PC-9 (cell line): ENCODE measurements at regions not wholly inside any gene's neighbourhood (a gene's known extent, or its start where the extent isn't known, plus 50 kb on each side); places are given as distances from the start of the nearest gene placed in this dataset.

Experiments used
- BruUV-seq: library from RNA; stranded (reverse); fragments of 400-500 nt; replicated peaks from 2 replicates; lab custom pipeline; 2021; lab: Mats Ljungman, UMichigan
- CTCF ChIA-PET: fragments of 300-600 bp; sonication (Branson Sonifier 250); formaldehyde crosslinking; loops from one replicate; lab custom pipeline; 2022; ENCODE audit warnings: antibody characterized with exemption; lab: Charles Lee
- POLR2A ChIA-PET: fragments of 300-600 bp; sonication (Branson Sonifier 250); formaldehyde crosslinking; loops from one replicate; lab custom pipeline; 2022; ENCODE audit warnings: antibody characterized with exemption; ENCODE audit not compliant: unreplicated experiment; lab: Charles Lee
- DNase-seq, 2 experiments: peaks; one replicate each; pipeline versions ENCODE4 v3.0.0 to v3.0.0-alpha.2; 2015 to 2022; ENCODE audit warnings: mixed read lengths in 1 of 2
- H2AFZ ChIP-seq: fragments of 200-600 bp; sonication (generic); 2 replicates; pipeline ENCODE4 v1.8.1; 2017; ENCODE audit warnings: antibody characterized with exemption
- H3F3A ChIP-seq: fragments of 200-600 bp; sonication (generic); 2 replicates; pipeline ENCODE4 v1.8.1; 2017; ENCODE audit warnings: antibody characterized with exemption, mild to moderate bottlenecking, low read depth; ENCODE audit not compliant: insufficient read depth
- H3K27ac ChIP-seq: fragments of 200-600 bp; sonication (generic); 2 replicates; pipeline ENCODE4 v1.6.1; 2016; ENCODE audit warnings: mixed run types
- H3K27me3 ChIP-seq: fragments of 200-600 bp; sonication (generic); 2 replicates; pipeline ENCODE4 v1.6.1; 2016; ENCODE audit warnings: low read depth, mixed run types; ENCODE audit not compliant: insufficient read depth
- H3K36me3 ChIP-seq: fragments of 200-600 bp; sonication (generic); 2 replicates; pipeline ENCODE4 v1.6.1; 2016; ENCODE audit warnings: low read depth, mixed run types
- H3K4me1 ChIP-seq: fragments of 200-600 bp; sonication (generic); replicated peaks from 2 replicates; pipeline ENCODE4 v1.6.1; 2016; ENCODE audit warnings: mixed run types; ENCODE audit not compliant: insufficient read depth
- H3K4me2 ChIP-seq: fragments of 200-600 bp; sonication (generic); 2 replicates; pipeline ENCODE4 v1.6.1; 2017; ENCODE audit warnings: mixed run types
- H3K4me3 ChIP-seq: fragments of 200-600 bp; sonication (generic); 2 replicates; pipeline ENCODE4 v1.6.1; 2016; ENCODE audit warnings: mixed run types
- H3K79me2 ChIP-seq: fragments of 200-600 bp; sonication (generic); 2 replicates; pipeline ENCODE4 v1.6.1; 2017; ENCODE audit warnings: low read depth, mixed run types
- H3K9me2 ChIP-seq: fragments of 200-600 bp; sonication (generic); 2 replicates; pipeline ENCODE4 v1.8.1; 2017; ENCODE audit warnings: mild to moderate bottlenecking; ENCODE audit not compliant: insufficient read depth
- H3K9me3 ChIP-seq: fragments of 200-600 bp; sonication (generic); 2 replicates; pipeline ENCODE4 v1.8.1; 2016; ENCODE audit warnings: low read depth; ENCODE audit not compliant: insufficient read depth
- H4K20me1 ChIP-seq: fragments of 200-600 bp; sonication (generic); 2 replicates; pipeline ENCODE4 v1.8.1; 2017; ENCODE audit not compliant: insufficient read depth
- CTCF ChIP-seq: fragments of 200-600 bp; sonication (generic); conservative IDR thresholded peaks from 2 replicates; pipeline ENCODE4 v1.6.1; 2017; ENCODE audit warnings: mixed run types, antibody characterized with exemption, mild to moderate bottlenecking, moderate library complexity
- EZH2 ChIP-seq: fragments of 200-600 bp; sonication (generic); IDR thresholded peaks from 2 replicates; pipeline ENCODE4 v1.8.0; 2017; ENCODE audit warnings: antibody characterized with exemption, low read depth
- intact Hi-C: fragments of 100-400 bp; cut with micrococcal nuclease; formaldehyde crosslinking; loops from one replicate; pipeline ENCODE4 v1.10.0; 2022; ENCODE audit not compliant: unreplicated experiment

- Histone ChIP-seq H3K36me3 (no peaks in the 10 kb centered on the region), H3K27me3 (no peaks in the 10 kb centered on the region), H3K27ac (no peak overlapping the region), H3K9me3 (no peaks in the 10 kb centered on the region), H3K4me3 (no peak overlapping the region), H3K4me1 (no peaks in the 10 kb centered on the region), H3K79me2 (no peaks in the 10 kb centered on the region), H2AFZ (no peak overlapping the region), H3K4me2 (no peak overlapping the region), H3K9me2 (peaks cover 5% of the 10 kb centered on the region), H4K20me1 (no peaks in the 10 kb centered on the region), H3F3A (no peaks in the 10 kb centered on the region)
- no TSS peak for BruUV-seq
- intact Hi-C loops = no loop called here
- no peak for DNase-seq
- CTCF ChIA-PET = no interaction called here
- no peak for TF ChIP-seq EZH2
- no peak for TF ChIP-seq CTCF
- POLR2A ChIA-PET = interaction anchor here (0.7 kb wide), 1 partner anchor 51 kb away, joined by 3 read pairs; no protein-coding TSS in a partner anchor
Observed at GRCh38 chr3:110126065-110126464, 788.7 kb upstream of the DPPA4 start.

GRCh38 chr3:110133971-110134370 is 796.6 kb upstream of the DPPA4 start:
- Histone ChIP-seq H3F3A (no peaks in the 10 kb centered on the region), H2AFZ (no peak overlapping the region), H3K36me3 (no peaks in the 10 kb centered on the region), H3K4me2 (no peak overlapping the region), H3K79me2 (no peaks in the 10 kb centered on the region), H3K4me1 (no peaks in the 10 kb centered on the region), H3K4me3 (no peak overlapping the region), H3K9me2 (peaks cover 8% of the 10 kb centered on the region), H3K9me3 (0 out of 2 replicates have a peak, but pooled peaks cover 6% of the 10 kb centered on the region), H3K27me3 (no peaks in the 10 kb centered on the region), H4K20me1 (no peaks in the 10 kb centered on the region), H3K27ac (no peak overlapping the region)
- intact Hi-C loops = no loop called here
- TF ChIP-seq CTCF (no peak), EZH2 (no peak)
- DNase-seq = no peak
- POLR2A ChIA-PET = no interaction called here
- BruUV-seq = no TSS peak
- CTCF ChIA-PET = no interaction called here

- no peaks in the 10 kb centered on the region for H3K4me1 ChIP-seq
- no TSS peak for BruUV-seq
- ChIA-PET POLR2A (no interaction called here), CTCF (no interaction called here)
- H3K27me3 ChIP-seq = no peaks in the 10 kb centered on the region
- H2AFZ ChIP-seq = no peak overlapping the region
- TF ChIP-seq CTCF = no peak
- no peak for TF ChIP-seq EZH2
- H3K4me3 ChIP-seq = no peak overlapping the region
- H3F3A ChIP-seq = no peaks in the 10 kb centered on the region
- intact Hi-C loops = no loop called here
- no peaks in the 10 kb centered on the region for H3K9me2 ChIP-seq
- no peaks in the 10 kb centered on the region for H3K79me2 ChIP-seq
- no peaks in the 10 kb centered on the region for H3K9me3 ChIP-seq
- H3K27ac ChIP-seq = no peak overlapping the region
- H3K36me3 ChIP-seq = no peaks in the 10 kb centered on the region
- no peak overlapping the region for H3K4me2 ChIP-seq
- no peaks in the 10 kb centered on the region for H4K20me1 ChIP-seq
- no peak for DNase-seq
Observed at GRCh38 chr3:110139048-110139447, 801.7 kb upstream of the DPPA4 start.
